ENCODE measurements at regions not wholly inside any gene's neighbourhood (a gene's known extent, or its start where the extent isn't known, plus 50 kb on each side); places are given as distances from the start of the nearest gene placed in this dataset.

DNA sequence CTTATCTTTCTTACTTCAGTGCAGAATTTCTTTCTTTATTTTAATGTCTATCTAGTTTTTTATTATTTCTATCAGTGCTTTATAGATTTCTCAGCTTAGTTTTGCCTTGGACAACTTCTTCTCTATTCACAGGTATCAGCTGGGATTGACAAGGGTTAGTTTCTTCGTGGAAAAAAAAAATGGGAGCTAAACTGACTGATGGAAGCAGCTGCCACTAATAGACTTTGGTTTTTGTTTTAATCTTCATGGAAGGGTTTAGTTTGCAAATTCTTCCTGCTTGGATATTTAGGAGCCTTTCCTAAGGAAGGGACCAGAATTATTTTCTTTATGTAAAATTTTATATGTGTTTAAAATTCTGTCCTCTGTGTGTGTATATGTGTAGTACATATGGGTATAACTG, 306.1 kb upstream of the FMN2 start:
- DNase-seq (ENCODE audit: low spot score), result no peak

DNA sequence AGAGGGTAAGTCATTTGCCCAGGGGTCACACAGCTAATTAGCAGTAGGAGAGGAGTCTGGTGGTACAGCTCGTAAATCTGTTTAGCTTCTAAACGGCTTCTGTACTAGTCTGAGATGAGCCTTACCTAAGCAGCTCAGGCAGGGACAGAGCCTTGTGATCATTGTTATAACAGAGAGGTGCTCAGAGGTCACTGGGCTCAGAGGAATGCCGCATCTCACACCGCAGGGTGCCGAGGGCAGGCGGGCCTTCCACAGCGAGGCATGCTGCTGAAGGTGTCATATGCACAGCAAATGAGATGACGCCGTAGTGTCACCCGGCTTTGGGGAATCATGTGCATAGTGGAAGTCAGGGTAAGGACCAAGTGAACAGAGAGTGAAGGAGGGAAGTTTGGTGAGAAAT, 305.2 kb upstream of the FMN2 start:
- no peak for DNase-seq (ENCODE audit: low spot score)

DNA sequence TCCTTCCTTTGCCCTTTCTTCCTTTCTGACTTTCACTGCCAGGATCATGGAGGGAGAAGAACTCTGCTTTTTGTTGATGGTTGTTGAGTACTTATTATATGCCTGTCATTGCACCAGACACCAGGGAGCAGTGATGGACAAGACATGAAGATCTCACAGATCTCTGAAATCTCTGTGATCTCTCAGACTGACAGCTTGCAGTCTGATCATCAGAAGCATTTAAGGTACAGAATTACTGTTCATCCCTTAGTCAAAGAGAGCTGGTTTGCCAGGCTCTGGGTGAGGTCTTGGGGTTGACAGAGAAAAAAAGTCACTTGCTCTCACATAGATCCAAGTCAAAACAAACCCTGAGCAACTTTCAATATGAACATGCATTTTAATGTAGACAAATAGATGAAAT, 299.5 kb upstream of the FMN2 start:
- DNase-seq (ENCODE audit: low spot score), result no peak

DNA sequence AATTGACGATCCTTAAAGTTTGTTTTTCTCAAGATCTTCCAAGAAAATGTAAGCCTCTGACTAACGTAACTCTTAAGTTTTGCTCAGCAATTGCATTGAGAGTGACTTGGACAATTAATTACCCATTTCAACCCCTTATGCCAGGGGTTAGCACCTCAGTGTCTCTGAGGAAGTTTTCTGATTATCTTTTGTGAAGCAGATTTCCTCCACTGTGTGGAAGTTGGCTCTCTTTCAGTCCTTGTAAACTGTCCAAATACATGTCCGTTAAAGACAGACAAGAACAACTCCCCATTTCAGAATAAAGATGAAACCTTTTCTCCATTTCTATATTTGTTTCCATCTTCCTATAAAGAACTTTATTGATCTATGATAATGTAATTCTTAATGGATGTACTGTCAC, 296.4 kb upstream of the FMN2 start:
- DNase-seq (ENCODE audit: low spot score), result no peak

DNA sequence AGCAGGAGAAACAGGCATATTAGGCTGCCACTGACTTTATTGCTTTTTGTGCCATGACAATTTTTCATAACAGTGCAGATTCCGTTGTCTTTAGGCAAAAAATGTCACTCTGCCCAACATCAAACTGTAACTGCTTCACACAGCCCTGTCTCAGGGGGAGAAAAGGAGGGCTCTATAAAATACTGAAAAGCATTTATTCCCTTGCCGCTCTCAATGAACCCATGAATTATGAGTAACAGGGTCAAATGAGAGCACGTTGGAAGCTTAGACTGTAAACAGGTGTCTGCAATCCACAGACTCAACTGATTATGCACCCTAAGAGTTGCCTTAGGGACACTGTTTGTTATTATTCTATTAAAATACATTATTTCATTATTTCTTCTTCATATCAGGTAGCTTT, 292.1 kb upstream of the FMN2 start:
- no peak for DNase-seq (ENCODE audit: low spot score)

DNA sequence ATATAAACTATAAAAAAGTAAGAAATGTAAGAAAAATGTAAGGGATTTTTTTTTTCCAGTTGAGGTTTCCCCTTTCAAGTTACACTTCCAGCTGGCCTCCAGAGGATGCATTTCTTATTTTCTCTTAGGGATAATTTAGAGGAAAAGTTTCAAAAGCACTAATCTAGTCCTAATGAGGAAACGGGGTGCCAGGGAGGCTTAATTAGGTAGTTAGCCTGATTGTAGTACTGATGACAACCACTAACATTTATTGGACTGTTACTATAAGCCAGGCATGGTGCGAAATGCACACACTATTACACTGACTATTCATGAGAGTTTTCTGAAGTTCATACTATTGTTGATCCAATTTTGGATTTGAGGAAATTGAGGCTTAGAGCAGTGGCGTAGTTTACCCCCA, 290.8 kb upstream of the FMN2 start:
- no peak for DNase-seq (ENCODE audit: low spot score)

DNA sequence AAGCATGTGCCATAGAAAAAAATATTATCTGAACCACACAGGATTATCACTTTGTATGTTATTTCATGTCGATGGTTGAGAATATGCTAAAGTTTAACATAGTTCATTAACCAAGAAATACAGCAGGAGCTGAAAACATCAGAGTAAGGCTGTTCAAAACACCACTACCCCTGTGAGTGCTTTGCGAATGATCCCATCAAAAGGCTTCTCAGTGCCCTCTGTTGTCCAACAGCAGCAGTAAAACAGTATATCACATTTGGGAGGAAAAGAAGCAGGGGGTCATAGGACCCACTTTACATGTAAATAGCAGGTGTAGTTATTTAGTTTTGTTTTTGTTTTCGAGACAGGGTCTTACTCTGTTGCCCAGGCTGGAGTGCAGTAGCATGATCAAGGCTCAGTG, 289.4 kb upstream of the FMN2 start:
- DNase-seq (ENCODE audit: low spot score), result no peak

DNA sequence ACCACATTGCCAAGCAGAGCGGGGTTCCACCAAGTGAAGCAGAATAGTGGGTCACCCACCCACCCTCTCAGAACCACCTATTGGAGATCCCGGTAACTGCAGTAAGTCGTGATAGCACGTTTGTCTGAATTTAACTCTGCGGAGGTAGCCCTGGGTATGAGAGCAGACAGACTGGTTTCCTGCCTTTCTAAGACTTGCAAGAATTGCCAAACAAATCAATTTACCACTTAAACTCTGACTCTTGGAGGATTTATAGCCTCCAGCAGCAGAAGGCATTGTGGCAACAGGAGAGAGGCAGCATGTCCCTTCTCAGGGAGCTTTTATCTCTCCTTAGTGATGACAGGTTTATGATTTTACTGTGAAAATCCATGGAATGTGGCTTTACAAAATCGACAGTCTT, 287.9 kb upstream of the FMN2 start:
- DNase-seq (ENCODE audit: low spot score), result no peak

DNA sequence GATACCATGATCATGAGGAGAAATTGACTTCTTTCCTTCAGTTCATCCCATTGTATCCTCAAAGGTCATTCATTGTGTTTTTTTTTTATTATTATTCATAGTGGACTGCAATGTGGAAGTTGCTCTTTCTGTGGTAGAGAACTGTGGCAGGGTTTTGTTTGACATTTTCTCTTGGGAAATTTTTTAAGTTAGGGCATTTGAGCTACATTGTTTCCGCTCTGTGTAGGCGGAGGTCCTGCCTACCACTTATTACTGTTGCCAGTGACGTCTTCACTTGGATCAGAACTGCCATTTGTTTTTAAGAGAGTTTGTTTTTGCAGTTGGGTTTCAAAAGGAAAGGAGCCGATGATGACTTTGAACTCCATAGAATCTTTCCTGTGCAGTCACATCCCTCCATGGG, 287.4 kb upstream of the FMN2 start:
- DNase-seq (ENCODE audit: low spot score), result no peak

DNA sequence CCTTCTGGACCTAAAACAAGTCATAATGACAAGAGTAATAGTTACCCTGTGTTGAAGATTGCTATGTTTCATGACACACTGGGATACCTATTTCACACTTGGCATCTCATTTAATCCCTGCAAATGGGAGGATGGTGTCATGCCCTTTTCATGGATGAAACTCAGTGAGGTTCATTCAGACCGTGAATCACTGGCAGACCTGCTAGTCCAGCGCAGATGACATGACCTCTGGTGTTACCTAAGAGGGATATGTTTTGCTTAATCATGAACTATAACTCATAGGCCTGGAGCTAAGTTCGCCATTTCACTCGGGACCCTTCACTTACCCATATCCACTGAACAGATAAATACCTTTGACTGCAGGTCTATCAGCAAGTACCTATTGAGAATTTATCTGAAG, 286.6 kb upstream of the FMN2 start:
- DNase-seq (ENCODE audit: low spot score), result no peak

DNA sequence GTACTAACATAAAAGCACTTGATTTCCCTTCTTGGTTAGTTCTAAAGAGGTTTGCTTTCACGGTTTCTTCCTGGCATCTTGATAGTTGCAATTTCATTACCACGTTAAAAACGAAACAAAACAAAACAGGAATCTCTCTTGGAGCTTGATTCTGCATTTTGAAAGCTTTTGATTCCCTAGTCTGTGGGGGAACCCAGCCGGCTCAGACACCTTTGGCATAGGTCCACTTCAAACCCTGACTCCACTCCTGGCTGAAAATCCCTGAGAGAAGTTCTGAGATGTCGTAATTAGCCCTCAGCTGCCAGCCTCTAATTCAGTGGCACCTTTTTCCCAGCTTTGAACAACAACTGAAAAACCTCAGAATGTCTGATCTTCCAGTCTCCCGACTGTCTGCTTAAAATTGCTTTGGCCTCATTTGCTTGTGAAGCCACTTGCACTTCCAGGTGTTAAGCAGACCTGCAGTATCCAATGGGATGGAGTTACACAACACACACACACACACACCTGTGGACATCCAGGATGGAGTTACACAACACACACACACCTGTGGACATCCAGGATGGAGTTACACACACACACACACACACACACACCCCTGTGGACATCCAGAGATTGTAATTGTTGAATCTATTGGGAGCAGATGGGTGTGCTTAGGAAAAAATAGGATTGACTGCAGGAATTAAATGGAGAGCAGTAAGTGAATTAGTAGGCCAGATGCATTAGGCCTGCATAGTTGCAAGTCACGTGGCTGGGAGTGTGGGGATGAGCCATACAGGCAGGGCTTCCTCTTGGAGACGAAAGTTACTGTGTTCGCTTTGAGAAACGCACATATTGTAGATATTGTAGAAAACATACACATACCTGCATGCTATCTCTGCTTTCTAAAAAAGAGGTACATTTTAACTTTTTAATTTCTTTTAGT, 285.6 kb upstream of the FMN2 start:
- DNase-seq (ENCODE audit: low spot score), result no peak

DNA sequence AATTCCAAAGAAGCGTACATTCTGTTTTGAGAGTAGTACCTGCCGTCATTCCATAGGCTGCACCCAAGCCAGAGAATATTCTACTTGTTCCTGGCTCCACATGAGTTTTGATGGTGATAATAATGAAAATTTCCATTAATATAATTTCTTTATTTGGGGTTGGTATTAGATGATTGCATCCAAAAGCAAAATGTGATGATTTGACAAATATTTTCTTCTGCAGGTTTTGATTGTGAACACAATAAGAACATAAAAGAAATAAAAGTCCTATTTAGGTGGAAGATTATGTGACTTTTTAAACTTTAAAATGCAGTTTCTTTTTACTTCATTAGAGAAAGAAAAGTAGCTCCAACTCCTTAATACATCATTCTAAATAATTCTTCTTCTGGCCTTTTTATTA, 284.8 kb upstream of the FMN2 start:
- no peak for DNase-seq (ENCODE audit: low spot score)

DNA sequence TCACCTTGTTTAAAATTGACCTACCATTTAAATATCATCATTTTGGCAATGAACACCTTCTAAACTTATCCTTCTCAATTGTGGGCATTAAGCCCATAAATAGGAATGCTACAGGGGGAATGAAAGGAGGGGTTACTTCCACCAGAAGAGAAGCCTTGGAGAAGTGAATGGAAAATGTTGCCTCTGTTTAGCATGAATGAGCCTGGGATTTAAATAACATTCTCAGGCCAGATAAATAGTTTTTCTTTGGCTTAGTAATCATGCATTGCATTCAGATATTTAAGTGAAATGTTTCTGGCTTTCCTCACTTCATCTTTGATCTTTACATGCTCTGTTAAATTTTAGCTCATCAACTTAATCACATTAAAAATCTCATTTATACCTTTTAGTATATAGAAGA, 284.3 kb upstream of the FMN2 start:
- no peak for DNase-seq (ENCODE audit: low spot score)

DNA sequence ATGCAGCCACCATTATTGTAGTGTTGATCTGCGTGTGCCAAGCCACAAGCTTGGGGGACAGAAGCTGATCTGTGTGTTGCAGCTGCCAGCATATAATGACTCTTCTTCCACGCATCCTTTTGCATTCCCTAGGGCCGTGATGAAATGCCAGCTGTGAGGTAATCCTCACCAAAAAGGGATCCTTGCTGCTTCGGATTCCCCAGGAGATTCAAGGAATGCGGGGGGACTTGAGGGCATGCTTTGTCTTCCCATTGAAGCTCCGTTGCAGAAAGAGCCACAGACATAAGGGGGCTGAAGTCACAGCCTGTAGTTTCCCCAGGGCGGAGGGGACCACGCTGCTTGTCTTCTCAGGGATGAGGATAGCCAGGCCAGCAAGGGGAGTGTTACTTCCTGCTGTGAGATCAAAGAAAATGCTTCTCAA, 281.6 kb upstream of the FMN2 start:
- DNase-seq (ENCODE audit: low spot score), result no peak

DNA sequence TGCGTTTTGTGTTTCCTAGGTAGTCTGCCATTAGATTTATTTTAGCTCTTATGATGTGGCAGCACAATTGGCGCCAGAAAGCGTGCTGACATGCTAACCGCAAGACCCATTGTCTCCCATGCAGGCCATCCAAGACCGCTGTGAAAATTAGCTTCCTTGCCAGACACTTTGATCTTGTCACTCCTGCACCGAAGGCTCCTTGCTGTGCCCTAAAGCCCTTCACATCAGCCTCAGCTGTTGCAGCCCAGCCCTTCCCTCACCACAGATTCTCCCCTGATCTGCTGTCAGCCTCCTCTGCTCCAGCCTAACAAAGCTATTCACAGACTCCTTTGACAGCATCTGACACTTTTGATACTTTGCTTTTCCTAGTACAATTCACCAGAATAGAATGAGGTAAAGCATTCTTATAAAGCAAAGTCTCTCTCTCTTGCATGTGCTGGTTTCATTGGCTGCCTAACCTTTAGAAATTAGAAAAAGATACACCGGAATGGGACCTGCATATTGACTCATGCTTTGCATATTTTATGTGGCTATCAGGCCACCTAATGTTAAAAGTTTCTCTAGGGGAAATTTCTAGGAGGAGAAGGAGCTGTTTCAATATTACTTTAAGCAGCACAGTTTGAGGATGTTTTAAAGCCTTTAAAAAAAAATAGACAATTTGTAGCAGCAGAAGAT, 280.3 kb upstream of the FMN2 start:
- no peak for DNase-seq (ENCODE audit: low spot score)

DNA sequence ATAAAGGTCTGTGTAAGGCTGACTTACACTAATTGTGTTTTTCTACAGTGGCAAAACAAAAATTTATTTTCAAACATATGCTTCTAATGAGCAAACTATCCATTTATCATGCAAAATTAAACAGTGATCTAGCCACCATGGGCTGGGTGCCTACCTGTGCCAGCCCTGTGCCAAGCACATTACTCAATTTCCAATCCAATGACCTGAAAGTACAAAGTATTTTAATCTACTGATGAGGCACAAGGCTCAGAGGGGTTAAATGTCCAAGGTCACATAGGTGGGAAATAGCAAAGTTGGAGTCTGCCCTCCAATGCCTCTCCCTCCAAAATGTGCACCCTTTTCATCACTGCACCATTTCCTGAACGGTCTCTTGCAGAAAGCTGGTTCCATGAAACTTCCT, 279.1 kb upstream of the FMN2 start:
- no peak for DNase-seq (ENCODE audit: low spot score)

DNA sequence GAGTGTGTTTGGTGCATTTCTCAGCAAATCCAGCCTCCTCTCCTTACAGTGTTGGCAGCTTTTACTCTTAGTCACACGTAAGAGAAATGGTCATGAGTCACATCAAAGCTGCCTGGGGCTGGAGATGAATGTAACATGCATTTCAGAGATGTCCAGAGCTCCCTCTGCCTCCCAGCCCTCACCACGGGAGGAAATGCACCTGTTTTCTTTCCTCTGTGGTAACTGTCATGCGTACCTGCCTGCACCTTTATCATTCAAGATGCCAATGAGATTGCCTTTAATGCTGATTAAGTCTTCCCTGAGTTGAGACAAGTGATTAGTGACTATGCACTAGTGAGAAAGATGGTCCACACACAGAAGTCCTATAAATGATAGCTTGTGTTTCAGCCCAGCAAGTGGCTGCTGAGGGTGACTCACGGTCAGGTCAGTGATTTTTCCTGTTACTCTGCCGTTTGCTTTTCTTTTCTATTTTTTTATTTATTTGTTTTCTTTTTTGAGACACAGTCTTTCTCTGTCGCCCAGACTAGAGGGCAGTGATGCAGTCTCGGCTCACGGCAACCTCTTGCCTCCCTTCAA, 277.3 kb upstream of the FMN2 start:
- DNase-seq (ENCODE audit: low spot score), result no peak

DNA sequence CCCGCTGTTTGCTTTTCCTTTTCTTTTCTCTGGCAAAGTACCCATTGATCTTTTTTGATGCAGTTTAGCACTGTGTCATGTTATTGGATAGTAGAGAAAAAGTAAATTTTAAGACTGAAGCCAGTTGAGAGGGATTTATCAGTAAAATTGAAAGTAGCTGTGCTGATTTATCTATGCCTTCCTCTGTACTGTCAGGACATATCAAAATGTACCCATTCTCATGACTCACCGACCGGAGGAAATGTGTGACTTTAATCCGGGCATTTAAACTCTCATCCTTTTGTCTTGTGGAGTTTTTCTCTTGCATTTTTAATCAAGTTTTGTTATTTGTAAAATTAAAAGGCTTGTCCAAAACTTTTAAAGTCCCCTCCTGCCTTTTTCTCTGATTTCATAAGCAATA, 276.6 kb upstream of the FMN2 start:
- no peak for DNase-seq (ENCODE audit: low spot score)

DNA sequence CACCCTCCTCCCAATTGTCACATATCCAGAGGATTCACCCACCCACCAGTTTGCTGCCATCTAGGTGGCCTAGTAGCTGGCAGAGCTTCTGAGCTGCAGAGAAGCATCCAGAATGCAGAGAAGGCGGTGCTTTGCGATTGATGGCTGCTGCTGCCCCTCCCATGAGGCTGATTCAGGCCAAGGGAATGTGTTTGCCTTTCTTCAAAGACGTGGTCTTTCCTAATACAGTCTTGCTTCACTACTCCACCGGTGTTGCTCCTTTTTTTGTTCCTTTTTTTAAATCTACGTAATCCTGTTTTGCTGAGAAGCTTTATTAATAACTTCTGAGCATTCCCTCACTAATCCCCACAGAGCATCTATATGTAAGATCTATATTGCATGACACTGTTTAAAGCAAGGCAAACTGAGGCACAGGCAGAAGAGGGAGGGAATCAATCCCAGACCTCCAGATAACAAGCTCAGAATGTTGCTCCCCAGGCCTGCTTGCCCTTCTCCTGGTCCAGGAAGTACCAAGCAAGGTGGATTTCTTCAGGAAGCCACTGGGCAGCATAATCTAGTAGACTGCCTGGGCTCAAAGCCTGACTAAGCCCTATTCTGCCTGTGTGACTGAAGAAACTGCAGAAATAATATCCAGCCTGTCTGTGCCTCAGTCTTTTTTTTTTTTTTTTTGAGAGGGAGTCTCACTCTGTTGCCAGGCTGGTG, 275.5 kb upstream of the FMN2 start:
- DNase-seq (ENCODE audit: low spot score), result no peak

DNA sequence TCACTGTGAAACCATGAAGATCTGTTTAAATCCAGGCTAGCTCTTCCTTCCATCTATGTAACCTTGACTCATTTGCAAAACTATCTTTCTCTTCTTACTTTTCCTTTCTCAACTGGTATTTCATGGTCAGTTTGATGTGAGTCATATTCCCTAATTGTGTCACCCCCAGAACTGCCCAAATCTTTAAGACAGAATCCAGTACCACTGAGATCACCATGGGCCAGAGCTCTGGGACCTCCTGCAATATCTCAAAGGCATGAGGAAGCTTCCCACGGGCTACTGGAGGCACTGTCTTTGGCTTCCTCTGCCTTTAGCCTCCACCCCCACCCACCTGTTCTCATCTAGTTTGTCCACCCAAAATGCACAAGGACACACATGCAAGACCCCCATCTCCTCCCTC, 274.4 kb upstream of the FMN2 start:
- no peak for DNase-seq (ENCODE audit: low spot score)

DNA sequence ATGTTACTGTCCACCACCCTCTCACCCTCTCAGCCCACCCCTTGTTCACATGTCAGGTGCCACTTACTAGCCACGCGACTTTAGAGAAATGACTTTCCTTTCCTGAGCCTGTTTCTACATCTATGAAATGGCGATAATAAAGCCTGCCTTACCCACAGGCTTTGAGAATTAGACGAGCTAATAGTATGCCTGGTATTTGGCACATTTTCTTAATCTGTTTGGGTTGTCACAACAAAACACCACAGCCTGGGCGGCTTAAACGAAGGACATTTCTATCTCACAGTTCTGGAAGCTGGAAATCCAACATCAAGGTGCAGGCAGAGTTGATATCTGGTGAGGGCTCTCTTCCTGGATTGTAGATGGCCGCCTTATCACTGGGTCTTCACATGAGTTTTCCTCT, 273.9 kb upstream of the FMN2 start:
- DNase-seq (ENCODE audit: low spot score), result no peak

DNA sequence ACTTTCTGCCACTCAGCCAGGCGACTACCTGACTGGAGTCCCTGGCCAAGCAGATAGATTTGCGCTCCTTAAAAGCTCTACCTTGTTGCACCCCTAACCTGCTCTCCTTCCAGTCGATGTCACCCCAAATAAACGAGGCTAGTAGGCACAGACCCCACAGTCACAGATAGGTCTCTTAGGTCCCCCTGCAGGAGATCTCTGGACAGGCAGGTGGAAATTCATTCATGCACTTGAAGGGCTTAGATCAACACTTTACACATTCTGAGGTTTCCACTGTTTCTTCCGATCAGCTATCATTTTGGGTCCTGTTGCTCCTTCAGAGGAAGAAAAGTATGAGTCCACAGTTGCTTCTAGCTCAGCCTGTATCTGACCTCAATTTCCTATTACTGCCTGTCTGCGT, 272.6 kb upstream of the FMN2 start:
- DNase-seq (ENCODE audit: low spot score), result no peak

DNA sequence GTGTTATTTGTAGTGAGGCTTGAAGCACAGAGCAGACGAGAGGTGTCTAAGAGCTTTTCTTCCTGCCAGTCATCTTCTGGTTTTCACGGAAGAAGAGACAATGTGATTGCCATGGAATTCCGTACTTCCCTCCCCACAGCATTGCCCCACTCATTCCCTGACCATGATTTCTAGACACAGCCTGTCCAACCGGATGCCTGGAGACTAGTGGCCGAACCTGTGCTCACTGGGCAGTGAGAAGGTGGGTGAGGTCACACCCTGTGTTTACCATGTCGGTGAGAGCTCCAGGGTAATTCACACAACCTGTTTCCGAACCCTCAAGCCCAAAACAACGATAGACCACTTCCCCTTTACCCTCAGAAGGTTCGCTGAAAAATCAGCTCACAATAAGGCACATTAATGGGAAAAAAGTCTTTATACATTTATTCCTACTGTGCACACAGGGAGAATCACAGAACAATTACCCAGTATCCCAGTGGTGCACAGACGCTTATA, 271.9 kb upstream of the FMN2 start:
- DNase-seq (ENCODE audit: low spot score), result no peak

Data from hematopoietic multipotent progenitor cell treated with erythropoietin and hydrocortisone succinate and interleukin-3 and kit ligand, for 15 days (in vitro differentiated cells).